DMS79 (cell line): ENCODE measurements at regions not wholly inside any gene's neighbourhood (a gene's known extent, or its start where the extent isn't known, plus 50 kb on each side); places are given as distances from the start of the nearest gene placed in this dataset.
A peak's percentile ranks its signal among the peaks of the same experiment; 100 is the strongest.
"Not testable (repeated sequence)": the region's sequence is repeated elsewhere in the genome, so short reads cannot be mapped to it uniquely, and the experiment has no call there.

Experiments
- DNase-seq: peaks from one replicate; lab custom pipeline; 2025; lab: John Stamatoyannopoulos, UW

DNA sequence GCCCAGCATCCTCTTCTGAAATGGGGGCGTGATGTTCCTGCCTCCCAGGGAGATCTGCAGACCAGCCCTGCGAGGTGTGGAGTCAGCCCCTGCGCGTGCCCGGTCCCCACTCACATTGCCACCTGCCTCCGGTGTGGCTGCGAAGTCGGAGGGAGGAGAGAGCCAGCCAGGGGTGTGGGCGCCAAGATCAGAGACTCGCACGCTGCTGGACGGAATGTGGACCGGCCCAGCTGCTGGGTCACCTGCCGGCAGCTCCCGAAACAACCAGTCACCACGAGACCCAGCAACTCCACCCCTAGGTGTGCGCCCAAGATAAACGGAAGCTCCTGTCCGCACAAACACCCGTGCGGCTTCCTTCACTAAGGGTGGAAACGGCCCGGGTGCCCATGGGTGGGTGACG lies 51.1 kb upstream of the EGFL7 start:
- no peak for DNase-seq

DNA sequence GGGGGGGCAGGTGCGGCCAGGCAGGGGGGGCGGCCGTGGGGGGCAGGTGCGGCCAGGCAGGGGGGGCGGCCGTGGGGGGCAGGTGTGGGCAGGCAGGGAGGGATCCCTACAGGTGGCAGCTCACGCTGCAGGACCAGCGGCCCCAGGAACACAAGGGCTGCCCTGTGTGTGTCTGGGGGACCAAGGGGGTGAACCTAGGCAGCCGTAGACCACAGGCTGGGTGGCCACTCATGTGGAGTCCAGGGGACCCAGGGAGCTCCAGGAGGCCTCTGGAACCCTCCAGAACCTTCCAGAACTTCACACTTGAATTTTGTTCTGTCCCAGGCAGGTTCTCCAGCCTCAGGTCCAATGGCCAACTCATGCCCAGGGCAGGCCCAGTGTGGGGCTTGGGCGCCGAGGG lies 51.6 kb upstream of the EGFL7 start:
- DNase-seq, result no peak

DNA sequence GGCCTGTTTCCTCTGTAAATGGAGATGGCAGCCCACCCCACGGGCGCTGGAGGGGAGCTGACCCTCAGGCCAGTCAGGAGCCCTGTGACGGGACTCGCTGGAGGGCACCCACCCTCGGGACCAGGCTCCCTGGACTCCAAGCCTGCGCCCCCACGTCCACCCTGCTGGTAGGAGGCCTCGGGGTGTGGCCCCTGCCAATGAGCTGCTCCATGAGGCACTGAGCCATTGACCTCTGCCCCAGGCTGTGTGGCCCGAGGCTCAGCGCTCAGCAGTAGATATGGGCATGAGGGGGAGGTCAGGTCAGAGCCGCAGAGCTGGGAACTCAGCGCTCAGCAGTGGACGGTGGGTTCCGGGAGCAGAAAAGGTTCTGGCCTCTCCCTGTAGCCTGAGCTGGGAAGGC lies 52.3 kb upstream of the EGFL7 start:
- no peak for DNase-seq

- peak; percentile 65 for DNase-seq
These were observed 52.8 kb upstream of the EGFL7 start for GRCh38 chr9:136609838-136610311.

DNA sequence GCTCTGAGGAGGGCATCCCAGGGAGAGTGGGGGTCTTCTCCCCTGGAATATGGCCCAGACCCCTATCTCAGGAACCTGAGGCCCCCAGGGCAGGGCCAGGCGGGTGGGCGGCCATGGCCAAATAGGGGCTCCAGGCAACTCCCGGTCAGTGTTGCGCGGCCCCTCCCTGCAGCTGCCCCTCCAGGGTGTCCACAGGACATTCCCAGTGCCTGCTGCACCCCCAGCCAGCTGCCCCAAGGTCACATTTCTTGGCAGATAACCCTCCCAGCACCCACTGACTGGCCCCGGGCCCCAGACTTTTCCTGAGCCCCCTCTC lies 53.6 kb upstream of the EGFL7 start:
- DNase-seq, result no peak

DNA sequence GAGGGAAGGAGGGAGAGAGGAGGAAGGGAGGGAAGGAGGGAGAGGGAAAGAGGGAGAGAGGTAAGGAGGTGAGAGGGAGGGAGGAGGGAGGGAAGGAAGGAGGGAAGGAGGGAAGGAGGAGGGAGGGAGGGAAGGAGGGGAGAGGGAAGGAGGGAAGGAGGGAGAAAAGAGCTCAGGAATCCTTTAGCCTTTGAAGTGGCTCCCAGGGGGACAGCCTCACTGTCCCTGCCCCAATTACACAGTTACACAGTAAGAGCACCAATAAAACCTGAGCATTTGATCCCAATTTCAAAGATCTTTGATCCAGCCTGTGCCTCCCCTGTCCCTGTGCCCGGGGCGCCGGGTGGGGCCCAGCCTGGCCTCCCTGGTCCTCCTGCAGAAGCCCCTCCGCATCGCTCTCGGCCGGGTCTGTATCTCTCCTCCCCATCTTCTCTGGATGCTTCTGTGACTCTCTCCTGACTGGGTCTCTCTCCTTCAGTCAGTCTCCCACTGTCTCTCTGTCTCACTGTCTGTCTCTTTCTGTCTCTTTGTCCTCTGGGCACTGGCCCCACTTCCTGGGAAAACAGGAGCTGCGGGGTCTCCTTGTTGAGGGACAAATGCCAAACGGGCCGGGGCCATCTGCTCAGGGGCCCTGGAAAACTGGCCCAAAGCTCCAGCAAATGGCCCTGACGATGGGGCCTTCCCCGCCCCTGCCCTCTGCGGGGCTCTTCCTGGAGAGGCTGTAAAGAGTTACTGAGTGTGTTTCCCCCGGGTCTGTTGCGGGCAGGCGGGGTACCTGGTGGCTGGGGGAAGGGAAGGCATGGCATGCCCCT lies 54.2 kb upstream of the EGFL7 start:
- no peak for DNase-seq

- DNase-seq, result no peak
These were observed 55.3 kb upstream of the EGFL7 start for GRCh38 chr9:136607334-136607919.

- no peak for DNase-seq
These were observed 55.9 kb upstream of the EGFL7 start for GRCh38 chr9:136606687-136607333.

GRCh38 chr9:136605988-136606660 lies 56.6 kb upstream of the EGFL7 start:
- DNase-seq, result no peak

DNA sequence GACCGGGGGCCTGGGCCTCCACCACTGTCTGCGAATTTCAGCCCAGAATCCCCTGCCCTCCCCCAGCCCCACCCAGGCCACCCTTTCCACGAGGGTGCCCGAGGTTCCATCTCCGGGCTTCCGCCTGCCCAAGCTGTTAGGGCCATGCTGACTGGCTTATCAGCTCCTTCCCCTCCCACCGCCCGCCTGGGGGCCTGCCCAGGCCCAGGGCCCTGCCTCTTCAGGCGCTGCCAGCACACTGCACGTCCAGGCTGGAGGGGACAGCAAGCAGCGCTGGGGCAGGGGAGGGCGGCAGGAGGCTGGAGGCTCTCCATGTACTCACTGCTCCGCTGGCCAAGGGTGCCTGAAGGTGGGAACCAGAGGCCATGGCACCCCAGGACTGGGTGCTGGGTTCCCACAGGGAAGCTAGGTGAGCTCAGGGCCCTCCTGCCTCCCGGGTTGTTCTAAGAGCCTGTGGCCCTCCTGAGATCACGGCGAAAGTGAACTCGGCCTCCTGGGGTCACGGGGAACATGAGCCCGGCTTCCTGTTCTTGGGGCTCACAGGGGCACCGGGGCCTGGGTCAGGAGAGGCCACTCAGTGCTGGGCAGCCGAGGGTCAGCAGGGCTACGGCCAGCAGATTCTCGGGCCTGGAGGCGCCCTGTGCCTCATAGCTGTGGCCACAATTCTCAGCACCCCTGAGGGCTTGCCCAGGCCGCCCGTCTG lies 57.7 kb upstream of the EGFL7 start:
- no peak for DNase-seq

DNA sequence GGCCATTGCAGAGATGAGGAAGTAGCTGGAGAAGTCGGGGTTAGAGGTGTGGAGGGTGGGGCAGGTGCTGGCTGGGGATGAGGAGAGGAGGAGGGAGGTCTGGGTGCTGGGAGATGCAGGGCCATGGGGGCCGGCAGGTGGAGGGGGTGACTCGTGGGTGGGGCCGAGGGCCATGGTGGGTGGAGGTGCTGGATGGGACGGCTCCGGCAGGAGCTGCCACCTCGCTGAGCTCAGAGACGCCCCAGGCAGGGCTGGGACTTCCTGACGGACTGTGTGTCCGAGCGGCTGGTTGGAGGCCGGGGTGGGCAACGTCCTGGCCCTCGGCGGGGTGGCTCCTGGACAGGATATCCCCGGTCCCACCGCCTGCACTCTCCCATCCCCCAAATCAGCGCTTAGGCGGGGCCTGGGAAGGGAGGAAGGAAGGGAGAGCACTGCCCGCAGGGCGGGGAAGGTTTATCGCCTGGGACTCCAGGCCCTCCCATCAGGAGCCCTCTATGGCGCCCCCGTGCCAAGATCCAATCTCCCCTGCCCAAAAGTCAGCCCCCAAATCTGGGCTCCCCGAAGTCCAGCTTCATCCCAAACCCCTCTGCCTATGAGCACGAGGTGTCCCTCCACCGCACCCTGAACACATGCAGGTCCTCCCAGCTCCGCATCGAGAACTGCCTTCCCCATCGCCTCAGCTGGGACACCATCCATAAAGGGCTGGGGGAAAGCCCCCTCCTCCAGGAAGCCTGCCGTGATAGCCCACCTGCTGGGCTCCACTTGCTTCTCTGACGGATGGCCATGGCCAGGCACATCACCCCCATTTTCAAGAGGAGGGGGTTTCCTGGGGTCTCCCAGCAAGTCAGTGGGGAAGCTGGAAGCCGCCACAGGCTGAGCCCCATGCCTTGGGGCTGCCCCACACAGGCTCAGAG lies 58.3 kb upstream of the NOTCH1 start:
- no peak for DNase-seq

DNA sequence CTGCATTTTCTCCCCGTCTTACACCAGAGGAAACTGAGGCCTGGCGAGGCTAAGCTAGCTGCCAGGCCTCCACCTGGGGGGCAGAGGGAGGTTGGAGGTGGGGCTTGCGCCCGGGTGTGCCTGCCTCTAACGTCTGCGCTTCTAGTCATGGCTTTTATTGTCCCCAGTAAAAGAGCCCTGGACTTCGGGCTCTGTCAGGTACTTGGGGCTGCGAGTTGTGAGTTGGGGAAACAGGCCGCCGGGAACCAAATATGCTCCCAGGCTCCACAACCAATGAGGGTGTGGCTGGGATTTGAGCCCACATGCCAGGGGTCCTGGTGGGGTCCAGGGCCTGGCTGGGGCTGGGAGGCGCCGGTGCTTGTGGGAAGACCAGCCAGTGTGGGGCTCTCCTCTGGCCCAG lies 57.4 kb upstream of the NOTCH1 start:
- DNase-seq, result no peak

GRCh38 chr9:136602193-136602885 lies 56.5 kb upstream of the NOTCH1 start:
- DNase-seq, result no peak

DNA sequence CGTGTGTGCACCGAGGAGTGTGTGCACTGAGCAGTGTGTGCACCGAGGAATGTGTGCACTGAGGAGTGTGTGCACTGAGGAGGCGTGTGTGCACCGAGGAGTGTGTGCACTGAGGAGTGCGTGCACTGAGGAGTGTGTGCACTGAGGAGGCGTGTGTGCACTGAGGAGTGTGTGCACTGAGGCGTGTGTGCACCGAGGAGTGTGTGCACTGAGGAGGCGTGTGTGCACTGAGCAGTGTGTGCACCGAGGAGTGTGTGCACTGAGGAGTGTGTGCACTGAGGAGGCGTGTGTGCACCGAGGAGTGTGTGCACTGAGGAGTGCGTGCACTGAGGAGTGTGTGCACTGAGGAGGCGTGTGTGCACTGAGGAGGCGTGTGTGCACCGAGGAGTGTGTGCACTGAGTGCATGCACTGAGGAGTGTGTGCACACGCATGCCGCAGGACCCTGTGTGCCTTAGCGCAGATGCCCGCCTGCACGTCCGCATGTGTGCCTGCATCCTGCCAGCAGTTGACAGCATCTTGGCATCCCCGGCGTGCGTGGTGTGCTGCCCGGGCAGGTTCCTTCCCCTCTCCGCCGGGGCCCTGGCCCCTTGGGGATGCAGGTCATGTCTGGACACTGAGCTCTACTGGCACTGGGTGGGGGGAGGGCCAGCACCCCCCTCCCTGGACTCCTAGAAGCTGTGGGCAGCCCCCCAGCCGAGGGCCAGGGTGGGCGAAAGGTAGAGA lies 55.6 kb upstream of the NOTCH1 start:
- DNase-seq, result not testable (repeated sequence)

DNA sequence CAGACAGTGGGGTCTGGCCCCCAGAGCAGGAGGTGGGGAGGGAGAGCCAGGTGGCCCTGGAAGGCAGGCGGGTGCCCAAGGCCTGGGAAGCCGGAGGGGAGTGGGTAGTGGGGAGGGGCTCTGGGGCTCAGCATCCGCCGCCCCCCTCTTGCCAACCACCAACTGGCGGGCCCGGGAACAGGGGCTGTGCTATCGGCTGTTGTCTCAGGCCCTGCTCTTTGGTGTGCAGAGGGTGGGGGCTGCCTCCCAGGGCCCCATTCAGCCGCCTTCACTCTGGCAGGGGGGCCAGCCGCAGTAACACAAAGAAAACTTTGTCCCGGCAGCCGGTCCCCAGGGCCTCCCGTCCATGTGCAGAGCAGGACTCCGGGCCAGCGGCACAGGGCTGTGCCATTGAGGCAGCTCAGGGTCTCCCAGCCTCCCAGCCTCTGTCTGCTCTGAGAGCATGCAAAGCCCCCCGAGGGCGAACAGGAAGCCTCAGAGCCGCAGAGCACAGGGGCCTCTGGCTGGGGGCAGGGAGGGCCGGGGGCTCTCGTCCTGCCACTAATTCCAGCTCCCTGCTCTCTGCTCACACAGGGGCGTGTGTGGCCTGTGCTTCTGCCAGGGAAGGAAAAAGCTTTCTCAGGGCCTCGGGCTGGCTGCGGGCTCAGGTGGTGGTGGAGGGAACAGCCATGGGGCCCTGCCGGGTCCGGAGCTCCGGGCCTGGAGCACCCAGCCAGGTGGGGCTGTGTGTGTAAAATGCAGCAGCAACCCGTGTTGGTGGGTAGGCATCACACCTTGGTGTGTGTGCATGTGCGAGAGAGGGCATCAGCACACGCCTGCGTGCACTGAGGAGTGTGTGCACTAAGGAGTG lies 54.2 kb upstream of the NOTCH1 start:
- no peak for DNase-seq

- DNase-seq, result no peak
These were observed 53.3 kb upstream of the NOTCH1 start for GRCh38 chr9:136599074-136599531.

DNA sequence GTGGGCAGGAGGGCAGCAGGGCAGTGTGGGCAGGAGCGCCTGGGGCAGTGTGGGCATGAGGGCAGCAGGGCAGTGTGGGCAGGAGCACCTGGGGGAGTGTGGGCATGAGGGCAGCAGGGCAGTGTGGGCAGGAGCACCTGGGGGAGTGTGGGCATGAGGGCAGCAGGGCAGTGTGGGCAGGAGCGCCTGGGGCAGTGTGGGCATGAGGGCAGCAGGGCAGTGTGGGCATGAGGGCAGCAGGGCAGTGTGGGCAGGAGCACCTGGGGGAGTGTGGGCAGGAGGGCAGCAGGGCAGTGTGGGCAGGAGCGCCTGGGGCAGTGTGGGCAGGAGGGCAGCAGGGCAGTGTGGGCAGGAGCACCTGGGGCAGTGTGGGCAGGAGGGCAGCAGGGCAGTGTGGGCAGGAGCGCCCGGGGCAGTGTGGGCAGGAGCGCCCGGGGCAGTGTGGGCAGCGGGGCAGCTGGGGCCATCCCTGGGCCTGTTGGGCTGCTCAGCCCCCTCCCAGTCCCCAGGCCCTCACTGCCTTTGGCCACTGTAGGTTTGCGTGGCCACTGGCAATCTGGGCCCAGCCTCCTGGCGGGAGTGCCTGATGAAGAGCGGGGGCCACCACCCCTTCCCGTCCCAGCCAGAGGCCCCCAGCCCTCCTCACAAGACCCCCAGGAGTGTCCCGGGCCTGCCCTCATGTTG lies 52.7 kb upstream of the NOTCH1 start:
- not testable (repeated sequence) for DNase-seq

DNA sequence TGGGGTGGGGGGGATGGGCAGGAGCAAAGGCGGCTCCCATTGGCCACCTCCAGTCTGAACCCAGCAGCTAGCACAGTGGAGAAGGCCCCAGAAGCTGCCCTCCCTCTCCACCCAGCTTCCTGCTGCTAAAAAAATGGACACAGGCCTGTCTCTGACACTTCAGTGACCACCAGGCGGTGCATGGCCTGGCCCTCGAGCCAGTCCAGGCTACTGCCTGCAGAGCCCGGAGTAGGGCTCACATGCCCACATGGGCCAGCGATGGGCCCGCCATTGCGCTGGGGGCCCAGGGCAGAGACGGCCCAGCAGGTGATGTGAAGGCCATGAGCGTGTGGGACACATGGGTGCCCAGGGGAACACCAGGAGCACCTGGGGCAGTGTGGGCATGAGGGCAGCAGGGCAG lies 52.1 kb upstream of the NOTCH1 start:
- DNase-seq, result no peak
